NCI-H526 treated with DMSO at 0.1 percent for 48 hours (cell line): ENCODE measurements at regions not wholly inside any gene's neighbourhood (a gene's known extent, or its start where the extent isn't known, plus 50 kb on each side); places are given as distances from the start of the nearest gene placed in this dataset.

Experiments
- DNase-seq: peaks from one replicate; lab custom pipeline; 2025; lab: John Stamatoyannopoulos, UW

- DNase-seq: no peak
Observed at GRCh38 chr10:113292086-113292485, 260.8 kb upstream of the HABP2 start.

GRCh38 chr10:113292743-113293142 lies 260.1 kb upstream of the HABP2 start:
- no peak for DNase-seq

GRCh38 chr10:113293167-113293566 lies 259.7 kb upstream of the HABP2 start:
- no peak for DNase-seq

- no peak for DNase-seq
Observed at GRCh38 chr10:113294868-113295267, 258.0 kb upstream of the HABP2 start.

- no peak for DNase-seq
Observed at GRCh38 chr10:113297226-113297625, 255.6 kb upstream of the HABP2 start.

- DNase-seq: no peak
Observed at GRCh38 chr10:113298616-113299015, 254.2 kb upstream of the HABP2 start.

GRCh38 chr10:113300201-113300600 lies 252.7 kb upstream of the HABP2 start:
- no peak for DNase-seq

GRCh38 chr10:113300617-113301016 lies 252.2 kb upstream of the HABP2 start:
- no peak for DNase-seq

- DNase-seq: no peak
Observed at GRCh38 chr10:113301342-113301984, 251.4 kb upstream of the HABP2 start.

- DNase-seq: no peak
Observed at GRCh38 chr10:113302062-113302461, 250.8 kb upstream of the HABP2 start.

GRCh38 chr10:113303544-113304146 lies 249.2 kb upstream of the HABP2 start:
- peak; percentile 59 for DNase-seq

- DNase-seq: no peak
Observed at GRCh38 chr10:113304726-113305125, 248.1 kb upstream of the HABP2 start.

GRCh38 chr10:113305871-113306270 lies 247.0 kb upstream of the HABP2 start:
- no peak for DNase-seq

- DNase-seq: no peak
Observed at GRCh38 chr10:113309791-113310190, 243.1 kb upstream of the HABP2 start.

GRCh38 chr10:113310347-113310746 lies 242.5 kb upstream of the HABP2 start:
- no peak for DNase-seq

GRCh38 chr10:113313048-113313602 lies 239.7 kb upstream of the HABP2 start:
- DNase-seq: no peak

- no peak for DNase-seq
Observed at GRCh38 chr10:113313722-113314121, 239.1 kb upstream of the HABP2 start.

- DNase-seq: no peak
Observed at GRCh38 chr10:113316506-113316905, 236.3 kb upstream of the HABP2 start.

- DNase-seq: no peak
Observed at GRCh38 chr10:113317489-113317888, 235.4 kb upstream of the HABP2 start.

- no peak for DNase-seq
Observed at GRCh38 chr10:113319479-113319878, 233.4 kb upstream of the HABP2 start.

- DNase-seq: no peak
Observed at GRCh38 chr10:113320211-113320610, 232.6 kb upstream of the HABP2 start.

GRCh38 chr10:113320987-113321386 lies 231.9 kb upstream of the HABP2 start:
- no peak for DNase-seq

GRCh38 chr10:113322843-113323242 lies 230.0 kb upstream of the HABP2 start:
- no peak for DNase-seq

- no peak for DNase-seq
Observed at GRCh38 chr10:113323985-113324384, 228.9 kb upstream of the HABP2 start.
